ENCODE measurements at regions not wholly inside any gene's neighbourhood (a gene's known extent, or its start where the extent isn't known, plus 50 kb on each side); places are given as distances from the start of the nearest gene placed in this dataset.

GRCh38 chr14:71320107-71320733, 413.0 kb downstream of the PCNX1 start, which contains the start of gene SIPA1L1 (continued):
- TF ChIP-seq, protein P1, sequence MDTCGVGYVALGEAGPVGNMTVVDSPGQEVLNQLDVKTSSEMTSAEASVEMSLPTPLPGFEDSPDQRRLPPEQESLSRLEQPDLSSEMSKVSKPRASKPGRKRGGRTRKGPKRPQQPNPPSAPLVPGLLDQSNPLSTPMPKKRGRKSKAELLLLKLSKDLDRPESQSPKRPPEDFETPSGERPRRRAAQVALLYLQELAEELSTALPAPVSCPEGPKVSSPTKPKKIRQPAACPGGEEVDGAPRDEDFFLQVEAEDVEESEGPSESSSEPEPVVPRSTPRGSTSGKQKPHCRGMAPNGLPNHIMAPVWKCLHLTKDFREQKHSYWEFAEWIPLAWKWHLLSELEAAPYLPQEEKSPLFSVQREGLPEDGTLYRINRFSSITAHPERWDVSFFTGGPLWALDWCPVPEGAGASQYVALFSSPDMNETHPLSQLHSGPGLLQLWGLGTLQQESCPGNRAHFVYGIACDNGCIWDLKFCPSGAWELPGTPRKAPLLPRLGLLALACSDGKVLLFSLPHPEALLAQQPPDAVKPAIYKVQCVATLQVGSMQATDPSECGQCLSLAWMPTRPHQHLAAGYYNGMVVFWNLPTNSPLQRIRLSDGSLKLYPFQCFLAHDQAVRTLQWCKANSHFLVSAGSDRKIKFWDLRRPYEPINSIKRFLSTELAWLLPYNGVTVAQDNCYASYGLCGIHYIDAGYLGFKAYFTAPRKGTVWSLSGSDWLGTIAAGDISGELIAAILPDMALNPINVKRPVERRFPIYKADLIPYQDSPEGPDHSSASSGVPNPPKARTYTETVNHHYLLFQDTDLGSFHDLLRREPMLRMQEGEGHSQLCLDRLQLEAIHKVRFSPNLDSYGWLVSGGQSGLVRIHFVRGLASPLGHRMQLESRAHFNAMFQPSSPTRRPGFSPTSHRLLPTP (IDR thresholded peaks at IDR 0.05; ENCODE audit: borderline replicate concordance, extremely low read depth, insufficient read length) = no peak
- TF ChIP-seq MBD1 (CRISPR knock-in tag; IDR thresholded peaks at IDR 0.05) = no peak
- no peak for TF ChIP-seq TEAD1 (CRISPR knock-in tag; IDR thresholded peaks at IDR 0.05)
- no peak for TF ChIP-seq ZBTB49 (CRISPR knock-in tag; IDR thresholded peaks at IDR 0.05; ENCODE audit: borderline replicate concordance)
- TF ChIP-seq POLR2A (conservative IDR thresholded peaks at IDR 0.05) = peak; percentile 80
- no peak for TF ChIP-seq ARID2 (IDR thresholded peaks at IDR 0.05)
- peak; percentile 80 for TF ChIP-seq SUPT5H (IDR thresholded peaks at IDR 0.05)
- peak; percentile 32 for TF ChIP-seq HNRNPLL (IDR thresholded peaks at IDR 0.05; ENCODE audit: low read depth, low read length, poor library complexity, severe bottlenecking)
- no peak for TF ChIP-seq CBX2 (IDR thresholded peaks at IDR 0.05; ENCODE audit: insufficient read depth, low read length, poor library complexity, severe bottlenecking)
- TF ChIP-seq ZKSCAN8 (CRISPR knock-in tag; IDR thresholded peaks at IDR 0.05) = no peak
- no peak for TF ChIP-seq DACH1 (IDR thresholded peaks at IDR 0.05; ENCODE audit: partially characterized antibody)
- TF ChIP-seq STAT5A (IDR thresholded peaks at IDR 0.05; ENCODE audit: borderline replicate concordance, low read length) = no peak
- no peak for TF ChIP-seq ZNF445 (CRISPR knock-in tag; IDR thresholded peaks at IDR 0.05; ENCODE audit: low read depth)
- TF ChIP-seq, protein P2, sequence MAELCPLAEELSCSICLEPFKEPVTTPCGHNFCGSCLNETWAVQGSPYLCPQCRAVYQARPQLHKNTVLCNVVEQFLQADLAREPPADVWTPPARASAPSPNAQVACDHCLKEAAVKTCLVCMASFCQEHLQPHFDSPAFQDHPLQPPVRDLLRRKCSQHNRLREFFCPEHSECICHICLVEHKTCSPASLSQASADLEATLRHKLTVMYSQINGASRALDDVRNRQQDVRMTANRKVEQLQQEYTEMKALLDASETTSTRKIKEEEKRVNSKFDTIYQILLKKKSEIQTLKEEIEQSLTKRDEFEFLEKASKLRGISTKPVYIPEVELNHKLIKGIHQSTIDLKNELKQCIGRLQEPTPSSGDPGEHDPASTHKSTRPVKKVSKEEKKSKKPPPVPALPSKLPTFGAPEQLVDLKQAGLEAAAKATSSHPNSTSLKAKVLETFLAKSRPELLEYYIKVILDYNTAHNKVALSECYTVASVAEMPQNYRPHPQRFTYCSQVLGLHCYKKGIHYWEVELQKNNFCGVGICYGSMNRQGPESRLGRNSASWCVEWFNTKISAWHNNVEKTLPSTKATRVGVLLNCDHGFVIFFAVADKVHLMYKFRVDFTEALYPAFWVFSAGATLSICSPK (IDR thresholded peaks at IDR 0.05; ENCODE audit: borderline replicate concordance) = no peak
- TF ChIP-seq ERF (CRISPR knock-in tag; IDR thresholded peaks at IDR 0.05) = no peak
- TF ChIP-seq SIN3A (IDR thresholded peaks at IDR 0.05; ENCODE audit: borderline replicate concordance in 2 of 2, control insufficient read depth in 1 of 2, low read depth in 2 of 2, low read length in 2 of 2) = no peak
- TF ChIP-seq, protein P3, sequence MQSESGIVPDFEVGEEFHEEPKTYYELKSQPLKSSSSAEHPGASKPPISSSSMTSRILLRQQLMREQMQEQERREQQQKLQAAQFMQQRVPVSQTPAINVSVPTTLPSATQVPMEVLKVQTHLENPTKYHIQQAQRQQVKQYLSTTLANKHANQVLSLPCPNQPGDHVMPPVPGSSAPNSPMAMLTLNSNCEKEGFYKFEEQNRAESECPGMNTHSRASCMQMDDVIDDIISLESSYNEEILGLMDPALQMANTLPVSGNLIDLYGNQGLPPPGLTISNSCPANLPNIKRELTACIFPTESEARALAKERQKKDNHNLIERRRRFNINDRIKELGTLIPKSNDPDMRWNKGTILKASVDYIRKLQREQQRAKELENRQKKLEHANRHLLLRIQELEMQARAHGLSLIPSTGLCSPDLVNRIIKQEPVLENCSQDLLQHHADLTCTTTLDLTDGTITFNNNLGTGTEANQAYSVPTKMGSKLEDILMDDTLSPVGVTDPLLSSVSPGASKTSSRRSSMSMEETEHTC (IDR thresholded peaks at IDR 0.05) = no peak
- no peak for TF ChIP-seq ZNF668 (CRISPR knock-in tag; IDR thresholded peaks at IDR 0.05)

Data from K562 (cell line).